Spleen (tissue), 11 donors: ENCODE measurements at regions not wholly inside any gene's neighbourhood (a gene's known extent, or its start where the extent isn't known, plus 50 kb on each side); places are given as distances from the start of the nearest gene placed in this dataset.

Experiments used
- DNase-seq: peaks from one replicate; pipeline ENCODE4 v3.0.0-alpha.2; 2020
- H3K27ac ChIP-seq, 8 donors: fragments of 200-600 bp; sonication (generic) in 7 of 8; 1 replicate in 4 of 8; 2 replicates in 4 of 8; pipeline versions ENCODE4 v1.5.0 to v1.8.0; 2016 to 2021; ENCODE audit warnings: inconsistent platforms in 4 of 8, mild to moderate bottlenecking in 4 of 8, moderate library complexity in 1 of 8
- H3K27me3 ChIP-seq, 7 donors: fragments of 200-600 bp; sonication (generic) in 6 of 7; replicated peaks in 1 of 7; 1 replicate in 4 of 7; 2 replicates in 3 of 7; pipeline versions ENCODE4 v1.5.0 to v1.8.0; 2016 to 2021; ENCODE audit warnings: inconsistent platforms in 3 of 7, mild to moderate bottlenecking in 1 of 7
- H3K36me3 ChIP-seq, 6 donors: fragments of 200-600 bp; sonication (generic) in 5 of 6; 1 replicate in 4 of 6; 2 replicates in 2 of 6; pipeline versions ENCODE4 v1.5.0 to v1.8.0; 2016 to 2021; ENCODE audit warnings: inconsistent platforms in 2 of 6
- H3K4me1 ChIP-seq, 6 donors: fragments of 200-600 bp; sonication (generic) in 5 of 6; 1 replicate in 3 of 6; 2 replicates in 3 of 6; pipeline versions ENCODE4 v1.5.0 to v1.8.0; 2016 to 2021; ENCODE audit warnings: inconsistent platforms in 3 of 6
- H3K4me3 ChIP-seq, 8 donors: fragments of 200-600 bp; sonication (generic) in 7 of 8; 1 replicate in 4 of 8; 2 replicates in 4 of 8; pipeline versions ENCODE4 v1.5.0 to v1.8.0; 2016 to 2021; ENCODE audit warnings: inconsistent platforms in 4 of 8, mild to moderate bottlenecking in 4 of 8, moderate library complexity in 2 of 8
- H3K9me3 ChIP-seq, 8 donors: fragments of 200-600 bp; sonication (generic) in 7 of 8; 1 replicate in 4 of 8; 2 replicates in 4 of 8; pipeline versions ENCODE4 v1.5.0 to v1.8.0; 2016 to 2021; ENCODE audit warnings: inconsistent platforms in 4 of 8
- POLR2A ChIP-seq, 3 donors: fragments of 450-650 bp; IDR thresholded peaks; one replicate each; pipeline ENCODE4 v1.5.1; 2017; ENCODE audit warnings: antibody characterized with exemption in 3 of 3, mild to moderate bottlenecking in 1 of 3
- POLR2AphosphoS5 ChIP-seq, 3 donors: sonication (generic); formaldehyde crosslinking; IDR thresholded peaks; one replicate each; pipeline ENCODE4 v1.5.1; 2017; ENCODE audit warnings: antibody characterized with exemption in 3 of 3
- WGBS, 5 donors: extraction: QIAGEN DNeasy Blood & Tissue Kit in 3 of 5; methylation state at CpG; one replicate each; pipeline versions ENCODE4 v1.1.5 to v1.1.7; 2013 to 2018; 5-methylcytosine and 5-hydroxymethylcytosine counted together
- intact Hi-C: fragments of 100-400 bp; cut with DNase I; formaldehyde crosslinking; loops from one replicate; pipeline ENCODE4 v1.15.0; 2023; ENCODE audit warnings: low total_unique reads
- TF ChIP-seq, protein P1 (sequence below), 11 experiments: fragments of 200-600 bp in 7 of 11; fragments of 450-650 bp in 4 of 11; sonication (generic) in 4 of 11; IDR thresholded peaks in 8 of 11; conservative IDR thresholded peaks in 3 of 11; 1 replicate in 7 of 11; 2 replicates in 4 of 11; pipeline versions ENCODE4 v1.4.0 to v1.8.0; 2016 to 2021; ENCODE audit warnings: antibody characterized with exemption in 11 of 11, inconsistent platforms in 4 of 11, mild to moderate bottlenecking in 1 of 11
- donor health status: healthy with polysubstance abuse.
- donor health status: DM: no; HTN: no; CAD: no; lungs with moderate emphysema.
- donor health status: DM: no; HTN: no; CAD: no.
- donor health status: Bipolar disorder and iron deficiency.
- donor health status: healthy.
- donor health status: DM: no; HTN: no; CAD: no.
- donor health status: DM: yes; HTN: yes; CAD: no.

DNA sequence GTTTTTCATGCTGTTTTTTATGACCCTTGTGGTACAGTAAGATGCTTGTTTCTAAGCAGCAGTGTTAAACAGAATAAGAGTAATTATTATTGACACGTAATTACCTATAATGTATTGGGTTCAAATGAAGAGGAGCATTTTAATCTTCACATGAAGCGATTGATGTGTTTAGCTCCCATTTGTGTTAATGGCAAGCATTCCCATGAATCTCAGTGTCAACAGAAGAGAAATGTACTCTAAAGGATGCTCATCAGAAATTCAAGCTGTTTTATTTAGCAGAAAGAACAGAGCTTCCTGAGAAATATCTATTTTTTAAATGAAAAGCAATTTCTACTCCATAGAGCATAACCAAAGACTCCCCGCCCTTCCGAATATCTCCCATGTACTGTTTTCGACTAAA, 341.3 kb upstream of the LINC00305 start:
- Histone ChIP-seq H3K4me1 (no peaks in the 10 kb centered on the region), H3K4me3 (no peak overlapping the region), H3K9me3 (no peaks in the 10 kb centered on the region), H3K27ac (no peak overlapping the region), H3K36me3 (no peaks in the 10 kb centered on the region), H3K27me3 (no peaks in the 10 kb centered on the region)
- 82 to 95% (median 90%) methylated on average over 5 of the region's 5 CpGs for WGBS, 5 donors
- TF ChIP-seq, protein P1, sequence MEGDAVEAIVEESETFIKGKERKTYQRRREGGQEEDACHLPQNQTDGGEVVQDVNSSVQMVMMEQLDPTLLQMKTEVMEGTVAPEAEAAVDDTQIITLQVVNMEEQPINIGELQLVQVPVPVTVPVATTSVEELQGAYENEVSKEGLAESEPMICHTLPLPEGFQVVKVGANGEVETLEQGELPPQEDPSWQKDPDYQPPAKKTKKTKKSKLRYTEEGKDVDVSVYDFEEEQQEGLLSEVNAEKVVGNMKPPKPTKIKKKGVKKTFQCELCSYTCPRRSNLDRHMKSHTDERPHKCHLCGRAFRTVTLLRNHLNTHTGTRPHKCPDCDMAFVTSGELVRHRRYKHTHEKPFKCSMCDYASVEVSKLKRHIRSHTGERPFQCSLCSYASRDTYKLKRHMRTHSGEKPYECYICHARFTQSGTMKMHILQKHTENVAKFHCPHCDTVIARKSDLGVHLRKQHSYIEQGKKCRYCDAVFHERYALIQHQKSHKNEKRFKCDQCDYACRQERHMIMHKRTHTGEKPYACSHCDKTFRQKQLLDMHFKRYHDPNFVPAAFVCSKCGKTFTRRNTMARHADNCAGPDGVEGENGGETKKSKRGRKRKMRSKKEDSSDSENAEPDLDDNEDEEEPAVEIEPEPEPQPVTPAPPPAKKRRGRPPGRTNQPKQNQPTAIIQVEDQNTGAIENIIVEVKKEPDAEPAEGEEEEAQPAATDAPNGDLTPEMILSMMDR (IDR thresholded peaks at IDR 0.05 in 8 of 11, conservative IDR thresholded peaks at IDR 0.05 in 3 of 11): no peak
- TF ChIP-seq POLR2AphosphoS5 (IDR thresholded peaks at IDR 0.05): no peak
- no peak for TF ChIP-seq POLR2A (IDR thresholded peaks at IDR 0.05)
- intact Hi-C loops: no loop called here
- no peak for DNase-seq

DNA sequence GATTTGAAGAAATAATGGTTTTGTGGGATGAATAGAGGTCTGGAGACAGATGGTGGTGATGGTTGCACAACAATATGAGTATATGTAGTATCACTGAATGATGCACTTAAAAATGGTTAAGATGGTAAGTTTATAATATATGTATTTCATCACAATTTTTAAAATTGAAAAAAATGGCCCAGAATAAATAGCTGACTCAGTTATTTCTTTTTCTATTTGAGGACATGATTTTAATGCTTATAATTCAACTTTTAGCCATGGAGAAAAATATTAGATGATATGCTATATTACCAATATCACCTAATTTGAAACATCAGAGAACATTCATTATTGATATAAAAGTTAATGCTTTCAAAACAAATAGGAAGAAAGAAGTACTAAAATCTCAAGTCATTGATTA, 339.8 kb upstream of the LINC00305 start:
- Histone ChIP-seq H3K27ac (no peak overlapping the region), H3K4me1 (no peaks in the 10 kb centered on the region), H3K36me3 (no peaks in the 10 kb centered on the region), H3K9me3 (no peaks in the 10 kb centered on the region), H3K27me3 (no peaks in the 10 kb centered on the region), H3K4me3 (no peak overlapping the region)
- DNase-seq: no peak
- TF ChIP-seq POLR2AphosphoS5 (IDR thresholded peaks at IDR 0.05): no peak
- no peak for TF ChIP-seq POLR2A (IDR thresholded peaks at IDR 0.05)
- TF ChIP-seq, protein P1 (IDR thresholded peaks at IDR 0.05 in 8 of 11, conservative IDR thresholded peaks at IDR 0.05 in 3 of 11): no peak
- intact Hi-C loops: no loop called here

DNA sequence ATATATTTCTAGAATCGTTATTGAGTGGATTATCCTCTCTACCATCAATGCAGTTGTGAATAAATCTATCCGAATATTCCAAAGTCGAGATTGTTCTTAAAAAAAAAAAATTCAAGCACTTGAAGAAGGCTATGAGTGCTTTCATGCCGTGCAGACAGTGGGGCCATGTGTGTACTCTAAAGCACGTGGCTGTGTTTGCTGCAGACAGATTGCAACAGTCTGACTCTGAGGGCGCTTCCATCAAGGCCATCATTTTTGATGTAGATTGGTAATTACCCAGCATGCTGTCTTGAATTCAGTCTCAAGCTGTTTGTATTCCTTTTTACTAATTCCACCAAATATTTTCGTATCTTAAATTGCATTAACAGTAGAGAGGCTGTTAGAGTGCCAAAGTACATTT, 325.9 kb upstream of the LINC00305 start:
- H3K27me3 ChIP-seq: no peaks in the 10 kb centered on the region
- H3K27ac ChIP-seq: no peak overlapping the region
- H3K9me3 ChIP-seq: no peaks in the 10 kb centered on the region
- no peak for DNase-seq
- TF ChIP-seq POLR2AphosphoS5 (IDR thresholded peaks at IDR 0.05) (no peak), POLR2A (IDR thresholded peaks at IDR 0.05) (no peak)
- TF ChIP-seq, protein P1 (IDR thresholded peaks at IDR 0.05 in 8 of 11, conservative IDR thresholded peaks at IDR 0.05 in 3 of 11): no peak
- no peaks in the 10 kb centered on the region for H3K36me3 ChIP-seq
- no peak overlapping the region for H3K4me3 ChIP-seq
- intact Hi-C loops: no loop called here
- H3K4me1 ChIP-seq: no peaks in the 10 kb centered on the region
- WGBS, 5 donors: 63 to 74% (median 72%) methylated on average over 7 of the region's 7 CpGs

DNA sequence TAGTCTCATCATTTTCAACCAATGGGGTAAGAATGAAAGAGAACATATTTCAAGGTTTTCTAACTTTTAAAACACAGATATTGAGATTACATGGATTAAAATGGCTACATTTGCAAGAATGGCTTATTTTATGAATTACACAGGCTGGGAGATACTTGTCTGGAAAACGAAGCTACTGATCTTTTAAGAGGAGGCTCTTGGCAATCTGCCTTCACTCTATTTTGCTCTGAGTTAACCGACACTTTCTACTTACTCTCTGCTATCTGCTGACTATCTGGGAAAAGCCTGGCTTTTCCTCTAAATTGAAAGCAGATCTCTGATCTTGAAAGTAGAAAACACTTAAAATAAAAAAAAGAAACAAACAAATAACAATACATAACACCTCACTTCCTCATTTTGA, 325.4 kb upstream of the LINC00305 start:
- H3K27ac ChIP-seq: no peak overlapping the region
- 44 to 63% (median 58%) methylated on average over 2 of the region's 2 CpGs for WGBS, 5 donors
- DNase-seq: no peak
- no peaks in the 10 kb centered on the region for H3K27me3 ChIP-seq
- intact Hi-C loops: no loop called here
- H3K36me3 ChIP-seq: no peaks in the 10 kb centered on the region
- H3K4me1 ChIP-seq: no peaks in the 10 kb centered on the region
- H3K4me3 ChIP-seq: no peak overlapping the region
- no peaks in the 10 kb centered on the region for H3K9me3 ChIP-seq
- TF ChIP-seq, protein P1 (IDR thresholded peaks at IDR 0.05 in 8 of 11, conservative IDR thresholded peaks at IDR 0.05 in 3 of 11): no peak
- TF ChIP-seq POLR2A (IDR thresholded peaks at IDR 0.05) (no peak), POLR2AphosphoS5 (IDR thresholded peaks at IDR 0.05) (no peak)
